Endodermal cell (in vitro differentiated cells): ENCODE measurements at regions not wholly inside any gene's neighbourhood (a gene's known extent, or its start where the extent isn't known, plus 50 kb on each side); places are given as distances from the start of the nearest gene placed in this dataset.

Source experiments
- DNase-seq: peaks from one replicate; pipeline ENCODE4 v3.0.0-alpha.2; 2017
- H3K27ac ChIP-seq: 2 replicates; pipeline ENCODE4 v1.5.1; 2013; ENCODE audit warnings: mild to moderate bottlenecking, low read depth, low read length, moderate library complexity
- H3K27me3 ChIP-seq: 2 replicates; pipeline ENCODE4 v1.6.1; 2013; ENCODE audit warnings: mild to moderate bottlenecking, low read length, moderate library complexity; ENCODE audit not compliant: insufficient read depth, control insufficient read depth, poor library complexity, severe bottlenecking
- H3K36me3 ChIP-seq: 2 replicates; pipeline ENCODE4 v1.7.0; 2013; ENCODE audit warnings: mild to moderate bottlenecking, low read length, moderate library complexity; ENCODE audit not compliant: control insufficient read depth, insufficient read depth
- H3K4me1 ChIP-seq: one replicate; pipeline ENCODE4 v1.7.0; 2013; ENCODE audit warnings: low read length; ENCODE audit not compliant: control insufficient read depth, insufficient read depth
- H3K4me3 ChIP-seq: 2 replicates; pipeline ENCODE4 v1.5.1; 2013; ENCODE audit warnings: mild to moderate bottlenecking, low read length, moderate library complexity
- H3K9ac ChIP-seq: 2 replicates; pipeline ENCODE4 v1.6.1; 2013; ENCODE audit warnings: mild to moderate bottlenecking, low read length, moderate library complexity; ENCODE audit not compliant: poor library complexity, severe bottlenecking; ENCODE audit errors: extremely low read depth
- H3K9me3 ChIP-seq: 2 replicates; pipeline ENCODE4 v1.6.1; 2013; ENCODE audit warnings: mild to moderate bottlenecking, low read length, moderate library complexity; ENCODE audit not compliant: control insufficient read depth
- H3K27ac Mint-ChIP-seq: 2 replicates; pipeline ENCODE4 v1.8.0; 2020; ENCODE audit warnings: mixed read lengths
- H3K27me3 Mint-ChIP-seq: 2 replicates; pipeline ENCODE4 v1.8.0; 2021; ENCODE audit warnings: mild to moderate bottlenecking, mixed read lengths; ENCODE audit not compliant: insufficient read depth
- H3K36me3 Mint-ChIP-seq: 2 replicates; pipeline ENCODE4 v1.8.0; 2020; ENCODE audit warnings: low read depth, mixed read lengths
- H3K4me1 Mint-ChIP-seq: 2 replicates; pipeline ENCODE4 v1.8.0; 2020; ENCODE audit warnings: mixed read lengths
- H3K4me3 Mint-ChIP-seq: 2 replicates; pipeline ENCODE4 v1.8.0; 2020; ENCODE audit warnings: mild to moderate bottlenecking, moderate library complexity, mixed read lengths
- H3K9me3 Mint-ChIP-seq: 2 replicates; pipeline ENCODE4 v1.8.0; 2020; ENCODE audit warnings: mild to moderate bottlenecking, mixed read lengths
- WGBS, 2 experiments: methylation state at CpG; one replicate each; pipeline versions ENCODE4 v1.1.5 to v1.1.7; 2013; ENCODE audit warnings: missing lambda C conversion rate in 2 of 2, mixed read lengths in 1 of 2; ENCODE audit not compliant: insufficient coverage in 1 of 2, insufficient read length in 1 of 2; 5-methylcytosine and 5-hydroxymethylcytosine counted together
- TF ChIP-seq, protein P1 (sequence below): fragments of 200-600 bp; sonication (generic); conservative IDR thresholded peaks from 2 replicates; pipeline ENCODE4 v1.5.0; 2021; ENCODE audit warnings: antibody characterized with exemption, mild to moderate bottlenecking

DNA sequence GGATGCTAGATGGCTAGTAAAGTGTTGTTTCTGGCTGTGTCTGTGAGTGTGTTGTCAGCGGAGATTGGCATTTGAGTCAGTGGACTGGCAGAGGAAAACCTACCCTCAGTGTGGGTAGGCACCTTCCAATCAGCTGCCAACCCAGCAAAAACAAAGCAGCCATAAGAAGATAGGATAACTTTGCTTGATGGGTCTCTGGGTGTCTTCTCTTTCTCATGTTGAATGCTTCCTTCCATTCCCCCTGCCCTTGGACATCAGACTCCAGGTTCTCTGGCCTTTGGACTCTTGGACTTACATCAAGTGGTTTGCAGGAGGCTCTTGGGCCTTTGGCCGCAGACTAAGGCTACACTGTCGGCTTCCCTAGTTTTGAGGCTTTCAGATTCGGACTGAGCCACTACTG is 429.0 kb upstream of the ZNF804A start:
- Mint-ChIP-seq H3K27me3 (no peaks in the 10 kb centered on the region), H3K9me3 (peaks cover 19% of the 10 kb centered on the region), H3K36me3 (peaks cover 2% of the 10 kb centered on the region), H3K4me1 (peaks cover 20% of the 10 kb centered on the region), H3K27ac (peak overlapping the region; percentile 84), H3K4me3 (no peak overlapping the region)
- H3K9ac ChIP-seq: no peak overlapping the region
- H3K27me3 ChIP-seq: no peaks in the 10 kb centered on the region
- H3K4me1 ChIP-seq: peaks cover 3% of the 10 kb centered on the region
- TF ChIP-seq, protein P1, sequence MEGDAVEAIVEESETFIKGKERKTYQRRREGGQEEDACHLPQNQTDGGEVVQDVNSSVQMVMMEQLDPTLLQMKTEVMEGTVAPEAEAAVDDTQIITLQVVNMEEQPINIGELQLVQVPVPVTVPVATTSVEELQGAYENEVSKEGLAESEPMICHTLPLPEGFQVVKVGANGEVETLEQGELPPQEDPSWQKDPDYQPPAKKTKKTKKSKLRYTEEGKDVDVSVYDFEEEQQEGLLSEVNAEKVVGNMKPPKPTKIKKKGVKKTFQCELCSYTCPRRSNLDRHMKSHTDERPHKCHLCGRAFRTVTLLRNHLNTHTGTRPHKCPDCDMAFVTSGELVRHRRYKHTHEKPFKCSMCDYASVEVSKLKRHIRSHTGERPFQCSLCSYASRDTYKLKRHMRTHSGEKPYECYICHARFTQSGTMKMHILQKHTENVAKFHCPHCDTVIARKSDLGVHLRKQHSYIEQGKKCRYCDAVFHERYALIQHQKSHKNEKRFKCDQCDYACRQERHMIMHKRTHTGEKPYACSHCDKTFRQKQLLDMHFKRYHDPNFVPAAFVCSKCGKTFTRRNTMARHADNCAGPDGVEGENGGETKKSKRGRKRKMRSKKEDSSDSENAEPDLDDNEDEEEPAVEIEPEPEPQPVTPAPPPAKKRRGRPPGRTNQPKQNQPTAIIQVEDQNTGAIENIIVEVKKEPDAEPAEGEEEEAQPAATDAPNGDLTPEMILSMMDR: no peak
- H3K4me3 ChIP-seq: no peak overlapping the region
- DNase-seq: peak; percentile 70
- no peak overlapping the region for H3K27ac ChIP-seq
- peaks cover 6% of the 10 kb centered on the region for H3K9me3 ChIP-seq
- H3K36me3 ChIP-seq: no peaks in the 10 kb centered on the region
- WGBS, 2 experiments: 80 to 92% methylated on average over 3 to 4 of the region's 4 CpGs

DNA sequence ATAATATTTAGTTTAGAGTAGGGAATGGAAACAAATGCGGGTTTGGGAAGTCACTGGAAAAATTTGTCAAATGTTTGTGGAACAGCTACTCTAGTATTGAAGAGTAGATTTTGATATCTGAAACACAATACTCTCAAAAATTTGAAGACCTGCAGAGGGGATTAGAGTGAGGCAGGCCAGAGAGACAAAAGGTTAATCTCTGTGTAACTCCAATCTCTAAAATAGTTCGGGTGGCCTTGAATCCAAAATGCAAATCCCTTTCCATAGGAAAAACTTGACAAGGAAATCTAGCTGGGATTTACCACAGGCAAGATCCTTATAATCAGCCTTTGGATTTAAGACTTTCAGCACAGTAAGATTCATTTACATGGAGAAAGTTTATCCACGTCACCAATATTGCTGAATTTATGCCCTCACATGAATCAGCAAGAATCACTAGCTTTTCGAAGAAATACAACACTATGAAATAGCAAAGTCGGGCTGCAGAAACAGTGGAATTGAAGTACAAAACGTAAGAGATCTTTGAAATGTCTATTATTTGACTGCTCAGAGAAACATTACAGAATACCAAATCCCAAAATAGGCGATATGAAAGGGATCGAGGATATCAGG is 423.7 kb upstream of the ZNF804A start:
- peaks cover 3% of the 10 kb centered on the region for H3K4me1 ChIP-seq
- no peak overlapping the region for H3K27ac Mint-ChIP-seq
- H3K27ac ChIP-seq: no peak overlapping the region
- H3K27me3 ChIP-seq: no peaks in the 10 kb centered on the region
- TF ChIP-seq, protein P1: no peak
- no peak for DNase-seq
- WGBS, 2 experiments: 90 to 92% methylated on average over 8 of the region's 8 CpGs
- H3K4me1 Mint-ChIP-seq: peaks cover 12% of the 10 kb centered on the region
- no peaks in the 10 kb centered on the region for H3K36me3 ChIP-seq
- no peak overlapping the region for H3K4me3 ChIP-seq
- no peaks in the 10 kb centered on the region for H3K36me3 Mint-ChIP-seq
- no peak overlapping the region for H3K4me3 Mint-ChIP-seq
- H3K9me3 Mint-ChIP-seq: peaks cover 8% of the 10 kb centered on the region
- peaks cover 6% of the 10 kb centered on the region for H3K9me3 ChIP-seq
- no peak overlapping the region for H3K9ac ChIP-seq
- no peaks in the 10 kb centered on the region for H3K27me3 Mint-ChIP-seq

DNA sequence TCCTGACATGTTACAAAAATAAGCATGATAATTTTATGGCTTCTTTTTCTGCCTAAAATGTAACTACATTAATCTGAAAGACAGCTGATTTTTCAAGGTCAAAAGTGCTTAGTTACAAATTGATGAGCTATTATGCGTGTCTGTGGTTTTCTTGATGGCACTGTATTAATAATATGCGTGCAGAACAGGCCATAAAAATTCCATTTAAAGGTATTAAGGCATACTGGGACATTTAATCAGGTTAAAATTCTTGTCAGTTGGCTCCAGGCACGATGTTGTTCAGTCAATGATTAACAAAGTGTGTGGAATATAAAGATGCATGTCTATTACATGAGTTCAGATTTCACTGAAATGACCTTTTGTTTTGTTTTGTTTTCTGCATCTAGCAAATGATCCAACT is 420.1 kb upstream of the ZNF804A start:
- peaks cover 4% of the 10 kb centered on the region for H3K9me3 ChIP-seq
- H3K27me3 Mint-ChIP-seq: no peaks in the 10 kb centered on the region
- peaks cover 10% of the 10 kb centered on the region for H3K4me1 Mint-ChIP-seq
- H3K36me3 Mint-ChIP-seq: peaks cover 5% of the 10 kb centered on the region
- TF ChIP-seq, protein P1: no peak
- H3K4me3 ChIP-seq: no peak overlapping the region
- WGBS, 2 experiments: 87 to 93% methylated on average over 3 of the region's 3 CpGs
- no peak overlapping the region for H3K27ac Mint-ChIP-seq
- H3K9ac ChIP-seq: no peak overlapping the region
- H3K4me1 ChIP-seq: peaks cover 2% of the 10 kb centered on the region
- H3K27ac ChIP-seq: no peak overlapping the region
- DNase-seq: no peak
- no peaks in the 10 kb centered on the region for H3K36me3 ChIP-seq
- H3K4me3 Mint-ChIP-seq: no peak overlapping the region
- H3K9me3 Mint-ChIP-seq: peaks cover 6% of the 10 kb centered on the region
- H3K27me3 ChIP-seq: no peaks in the 10 kb centered on the region
